GM06990 (cell line): ENCODE measurements at regions not wholly inside any gene's neighbourhood (a gene's known extent, or its start where the extent isn't known, plus 50 kb on each side); places are given as distances from the start of the nearest gene placed in this dataset.

Source experiments
- DNase-seq: peaks from one replicate; pipeline ENCODE4 v3.0.0-alpha.2; 2011; ENCODE audit not compliant: insufficient read length; ENCODE audit errors: extremely low read depth
- H3K27me3 ChIP-seq: replicated peaks from 2 replicates; pipeline ENCODE4 v1.6.0; 2011; ENCODE audit warnings: low read length; ENCODE audit not compliant: control insufficient read depth, insufficient read depth
- H3K36me3 ChIP-seq: 2 replicates; pipeline ENCODE4 v1.5.1; 2011; ENCODE audit warnings: low read length; ENCODE audit not compliant: control insufficient read depth, insufficient read depth
- H3K4me3 ChIP-seq: replicated peaks from 2 replicates; pipeline ENCODE4 v1.5.1; 2011; ENCODE audit warnings: low read depth, mild to moderate bottlenecking, control low read depth, low read length
- CTCF ChIP-seq: IDR thresholded peaks from 2 replicates; pipeline ENCODE4 v1.5.1; 2011; ENCODE audit warnings: low read length, control low read depth, mild to moderate bottlenecking, inconsistent platforms; ENCODE audit not compliant: insufficient read depth, poor library complexity, severe bottlenecking

- Histone ChIP-seq H3K4me3 (no peak overlapping the region), H3K36me3 (no peaks in the 10 kb centered on the region), H3K27me3 (no peaks in the 10 kb centered on the region)
- no peak for TF ChIP-seq CTCF
- DNase-seq = no peak
These were observed 420.3 kb downstream of the NPHP4 start for GRCh38 chr1:5571861-5572401.

- Histone ChIP-seq H3K36me3 (no peaks in the 10 kb centered on the region), H3K4me3 (no peak overlapping the region), H3K27me3 (no peaks in the 10 kb centered on the region)
- no peak for TF ChIP-seq CTCF
- no peak for DNase-seq
These were observed 420.8 kb downstream of the NPHP4 start for GRCh38 chr1:5571438-5571837.

GRCh38 chr1:5570931-5571330 lies 421.3 kb downstream of the NPHP4 start:
- Histone ChIP-seq H3K36me3 (no peaks in the 10 kb centered on the region), H3K4me3 (no peak overlapping the region), H3K27me3 (no peaks in the 10 kb centered on the region)
- no peak for DNase-seq
- TF ChIP-seq CTCF = no peak

- no peaks in the 10 kb centered on the region for H3K27me3 ChIP-seq
- no peak for DNase-seq
- no peak for TF ChIP-seq CTCF
- H3K36me3 ChIP-seq = no peaks in the 10 kb centered on the region
- no peak overlapping the region for H3K4me3 ChIP-seq
These were observed 423.9 kb downstream of the NPHP4 start for GRCh38 chr1:5568321-5568720.

- DNase-seq = no peak
These were observed 424.4 kb downstream of the NPHP4 start for GRCh38 chr1:5567839-5568238.

More at GRCh38 chr1:5567839-5568238, 424.4 kb downstream of the NPHP4 start:
- TF ChIP-seq CTCF = no peak
- no peaks in the 10 kb centered on the region for H3K36me3 ChIP-seq
- H3K4me3 ChIP-seq = no peak overlapping the region
- no peaks in the 10 kb centered on the region for H3K27me3 ChIP-seq
